ENCODE measurements at regions not wholly inside any gene's neighbourhood (a gene's known extent, or its start where the extent isn't known, plus 50 kb on each side); places are given as distances from the start of the nearest gene placed in this dataset.

GRCh38 chr6:168823397-168824212 lies 382.6 kb downstream of the SMOC2 start:
- DNase-seq = no peak
- ChIA-PET POLR2A (no interaction called here), CTCF (no interaction called here)
- H3K4me1 ChIP-seq (ENCODE audit: control insufficient read depth in 1 of 2, insufficient read depth in 2 of 2, low read depth in 1 of 2, low read length in 1 of 2) = peaks cover 0 to 9% of the 10 kb centered on the region in 2 experiments; a peak in 2 of 4 replicates
- no peaks in the 10 kb centered on the region for H3K9me2 ChIP-seq
- no peak overlapping the region for H3K4me3 ChIP-seq (ENCODE audit: low read depth in 2 of 2, low read length in 1 of 2)
- no peaks in the 10 kb centered on the region for H3F3A ChIP-seq (replicated peaks; ENCODE audit: insufficient read depth)
- no peak overlapping the region for H3K27ac ChIP-seq (ENCODE audit: low read depth in 2 of 2, low read length in 1 of 2)
- no peak overlapping the region for H3K9ac ChIP-seq
- H3K36me3 ChIP-seq (replicated peaks in 1 of 2; ENCODE audit: control insufficient read depth in 1 of 2, insufficient read depth in 2 of 2, low read length in 1 of 2) = no peaks in the 10 kb centered on the region
- H3K4me2 ChIP-seq = no peak overlapping the region
- no peak overlapping the region for H2AFZ ChIP-seq (ENCODE audit: low read depth)
- 25% methylated on average over 11 of the region's 12 CpGs for WGBS (ENCODE audit: low lambda C conversion rate)
- H3K79me2 ChIP-seq (ENCODE audit: insufficient read depth) = no peaks in the 10 kb centered on the region
- H4K20me1 ChIP-seq (ENCODE audit: insufficient read depth) = no peaks in the 10 kb centered on the region
- H3K9me3 ChIP-seq = no peaks in the 10 kb centered on the region
- H3K27me3 ChIP-seq (ENCODE audit: insufficient read depth) = no peaks in the 10 kb centered on the region
- TF ChIP-seq TAF1 (IDR thresholded peaks at IDR 0.05; ENCODE audit: borderline replicate concordance, low read depth, low read length) = no peak
- no peak for TF ChIP-seq USF1 (IDR thresholded peaks at IDR 0.05; ENCODE audit: borderline replicate concordance, low read depth)
- TF ChIP-seq GABPA (IDR thresholded peaks at IDR 0.05; ENCODE audit: low read depth) = no peak
- TF ChIP-seq RXRA (IDR thresholded peaks at IDR 0.05; ENCODE audit: borderline replicate concordance, low read depth) = no peak

GRCh38 chr6:168822376-168822775 lies 381.4 kb downstream of the SMOC2 start:
- H3K36me3 ChIP-seq (replicated peaks in 1 of 2; ENCODE audit: control insufficient read depth in 1 of 2, insufficient read depth in 2 of 2, low read length in 1 of 2) = no peaks in the 10 kb centered on the region
- no peak overlapping the region for H3K9ac ChIP-seq
- H4K20me1 ChIP-seq (ENCODE audit: insufficient read depth) = no peaks in the 10 kb centered on the region
- H3K9me3 ChIP-seq = no peaks in the 10 kb centered on the region
- ChIA-PET POLR2A (no interaction called here), CTCF (no interaction called here)
- H3K4me2 ChIP-seq = no peak overlapping the region
- TF ChIP-seq CHD2 (IDR thresholded peaks at IDR 0.05; ENCODE audit: low read length, partially characterized antibody) (no peak), PBX3 (IDR thresholded peaks at IDR 0.05) (no peak), MAX (IDR thresholded peaks at IDR 0.05; ENCODE audit: low read depth) (no peak), FOXM1 (IDR thresholded peaks at IDR 0.05; ENCODE audit: low read depth) (no peak)
- no peaks in the 10 kb centered on the region for H3F3A ChIP-seq (replicated peaks; ENCODE audit: insufficient read depth)
- no peak for DNase-seq
- H3K9me2 ChIP-seq = no peaks in the 10 kb centered on the region
- no peak overlapping the region for H3K27ac ChIP-seq (ENCODE audit: low read depth in 2 of 2, low read length in 1 of 2)
- H3K79me2 ChIP-seq (ENCODE audit: insufficient read depth) = no peaks in the 10 kb centered on the region
- no peak overlapping the region for H3K4me3 ChIP-seq (ENCODE audit: low read depth in 2 of 2, low read length in 1 of 2)
- no peak overlapping the region for H2AFZ ChIP-seq (ENCODE audit: low read depth)
- H3K27me3 ChIP-seq (ENCODE audit: insufficient read depth) = no peaks in the 10 kb centered on the region
- H3K4me1 ChIP-seq (ENCODE audit: control insufficient read depth in 1 of 2, insufficient read depth in 2 of 2, low read depth in 1 of 2, low read length in 1 of 2) = peaks cover 0 to 6% of the 10 kb centered on the region in 2 experiments; a peak in 2 of 4 replicates
- WGBS (ENCODE audit: low lambda C conversion rate) = 43% methylated on average over 1 of the region's 9 CpGs

- CTCF ChIA-PET = no interaction called here
These were observed 378.6 kb downstream of the SMOC2 start for GRCh38 chr6:168819546-168819945.

More at GRCh38 chr6:168819546-168819945, 378.6 kb downstream of the SMOC2 start:
- Histone ChIP-seq H4K20me1 (ENCODE audit: insufficient read depth) (no peaks in the 10 kb centered on the region), H3F3A (replicated peaks; ENCODE audit: insufficient read depth) (no peaks in the 10 kb centered on the region), H3K27ac (ENCODE audit: low read depth in 2 of 2, low read length in 1 of 2) (no peak overlapping the region), H3K9me2 (no peaks in the 10 kb centered on the region), H3K4me2 (no peak overlapping the region), H3K9me3 (no peaks in the 10 kb centered on the region), H3K79me2 (ENCODE audit: insufficient read depth) (no peaks in the 10 kb centered on the region), H3K36me3 (replicated peaks in 1 of 2; ENCODE audit: control insufficient read depth in 1 of 2, insufficient read depth in 2 of 2, low read length in 1 of 2) (no peaks in the 10 kb centered on the region), H3K27me3 (ENCODE audit: insufficient read depth) (no peaks in the 10 kb centered on the region), H3K4me1 (ENCODE audit: control insufficient read depth in 1 of 2, insufficient read depth in 2 of 2, low read depth in 1 of 2, low read length in 1 of 2) (no peaks in the 10 kb centered on the region; a peak in 1 of 4 replicates), H3K9ac (no peak overlapping the region), H2AFZ (ENCODE audit: low read depth) (no peak overlapping the region), H3K4me3 (ENCODE audit: low read depth in 2 of 2, low read length in 1 of 2) (no peak overlapping the region)
- 44% methylated on average over 8 of the region's 8 CpGs for WGBS (ENCODE audit: low lambda C conversion rate)
- DNase-seq = no peak
- TF ChIP-seq FOXJ3 (CRISPR knock-in tag; IDR thresholded peaks at IDR 0.05) (no peak), YY1 (IDR thresholded peaks at IDR 0.05; ENCODE audit: low read depth) (no peak), JUND (IDR thresholded peaks at IDR 0.05) (no peak), EP300 (IDR thresholded peaks at IDR 0.05; ENCODE audit: borderline replicate concordance in 1 of 2, low read depth in 1 of 2, low read length in 1 of 2) (no peak), USF1 (IDR thresholded peaks at IDR 0.05; ENCODE audit: borderline replicate concordance, low read depth) (no peak), POLR2AphosphoS5 (IDR thresholded peaks at IDR 0.05; ENCODE audit: low read depth, low read length) (no peak), ELF1 (IDR thresholded peaks at IDR 0.05) (no peak), SMC3 (IDR thresholded peaks at IDR 0.05; ENCODE audit: low read depth, low read length) (no peak), GATA2 (CRISPR knock-in tag; IDR thresholded peaks at IDR 0.05) (no peak), MAX (IDR thresholded peaks at IDR 0.05; ENCODE audit: low read depth) (no peak)
- POLR2A ChIA-PET = no interaction called here
